ENCODE measurements at regions not wholly inside any gene's neighbourhood (a gene's known extent, or its start where the extent isn't known, plus 50 kb on each side); places are given as distances from the start of the nearest gene placed in this dataset.

DNA sequence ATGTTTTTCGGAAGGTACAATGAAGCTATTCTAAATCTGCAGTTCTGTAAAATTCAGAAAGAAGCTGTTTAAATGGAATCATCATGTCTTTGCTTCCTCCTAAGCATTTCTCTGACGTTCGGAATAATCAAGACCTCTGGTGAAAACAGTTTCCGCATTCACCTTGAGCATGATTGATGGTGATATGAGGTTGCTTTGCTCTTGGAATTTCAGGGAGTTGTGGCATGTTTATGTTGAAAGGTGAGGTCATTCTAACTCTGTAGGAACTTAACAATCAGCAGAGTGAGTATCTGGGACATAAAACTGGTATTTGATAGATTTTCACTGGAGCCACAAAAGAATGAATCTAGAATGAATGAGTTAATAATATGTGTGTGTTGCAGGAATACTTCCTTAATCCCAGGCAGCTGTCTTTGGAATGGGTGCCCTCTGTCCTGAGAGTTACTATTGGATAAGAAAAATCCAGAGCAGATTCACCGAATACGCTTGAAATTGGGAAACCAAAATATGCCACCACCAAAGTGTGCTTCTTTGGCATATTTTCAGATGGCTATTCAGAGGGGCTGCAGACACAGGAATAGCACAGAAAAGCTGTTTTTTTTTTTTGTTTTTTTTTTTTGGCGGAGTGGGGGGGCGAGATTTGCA, 599.1 kb downstream of the CCER1 start:
- TF ChIP-seq, protein P1, sequence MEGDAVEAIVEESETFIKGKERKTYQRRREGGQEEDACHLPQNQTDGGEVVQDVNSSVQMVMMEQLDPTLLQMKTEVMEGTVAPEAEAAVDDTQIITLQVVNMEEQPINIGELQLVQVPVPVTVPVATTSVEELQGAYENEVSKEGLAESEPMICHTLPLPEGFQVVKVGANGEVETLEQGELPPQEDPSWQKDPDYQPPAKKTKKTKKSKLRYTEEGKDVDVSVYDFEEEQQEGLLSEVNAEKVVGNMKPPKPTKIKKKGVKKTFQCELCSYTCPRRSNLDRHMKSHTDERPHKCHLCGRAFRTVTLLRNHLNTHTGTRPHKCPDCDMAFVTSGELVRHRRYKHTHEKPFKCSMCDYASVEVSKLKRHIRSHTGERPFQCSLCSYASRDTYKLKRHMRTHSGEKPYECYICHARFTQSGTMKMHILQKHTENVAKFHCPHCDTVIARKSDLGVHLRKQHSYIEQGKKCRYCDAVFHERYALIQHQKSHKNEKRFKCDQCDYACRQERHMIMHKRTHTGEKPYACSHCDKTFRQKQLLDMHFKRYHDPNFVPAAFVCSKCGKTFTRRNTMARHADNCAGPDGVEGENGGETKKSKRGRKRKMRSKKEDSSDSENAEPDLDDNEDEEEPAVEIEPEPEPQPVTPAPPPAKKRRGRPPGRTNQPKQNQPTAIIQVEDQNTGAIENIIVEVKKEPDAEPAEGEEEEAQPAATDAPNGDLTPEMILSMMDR (IDR thresholded peaks at IDR 0.05): no peak
- no peak for TF ChIP-seq POLR2A (IDR thresholded peaks at IDR 0.05)
